Stomach (tissue), 4 donors: ENCODE measurements at regions not wholly inside any gene's neighbourhood (a gene's known extent, or its start where the extent isn't known, plus 50 kb on each side); places are given as distances from the start of the nearest gene placed in this dataset.

Experiments
- EP300 ChIP-seq: sonication (generic); formaldehyde crosslinking; IDR thresholded peaks from one replicate; pipeline ENCODE4 v1.6.1; 2017; ENCODE audit warnings: antibody characterized with exemption
- POLR2A ChIP-seq, 4 donors: fragments of 450-650 bp; IDR thresholded peaks; one replicate each; pipeline ENCODE4 v1.6.1; 2016; ENCODE audit warnings: antibody characterized with exemption in 4 of 4, control low read depth in 2 of 4, mild to moderate bottlenecking in 1 of 4, moderate library complexity in 1 of 4

DNA sequence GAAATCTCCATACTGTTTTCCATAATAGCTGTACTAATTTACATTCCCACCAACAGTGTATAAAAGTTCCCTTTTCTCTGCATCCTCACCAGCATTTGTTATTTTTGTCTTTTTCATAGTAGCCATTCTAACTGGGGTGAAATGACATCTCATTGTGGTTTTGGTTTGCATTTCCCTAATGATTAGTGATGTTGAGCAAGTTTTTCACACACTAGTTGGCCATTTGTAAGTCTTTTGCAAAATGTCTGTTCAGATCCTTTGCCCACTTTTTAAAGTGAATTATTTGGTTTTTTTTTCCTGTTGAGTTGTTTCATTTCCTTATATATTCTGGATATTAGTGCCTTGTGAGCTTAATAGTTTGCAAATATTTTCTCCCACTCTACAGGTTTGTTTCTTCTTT, 101.0 kb upstream of the NFE2L3 start:
- TF ChIP-seq EP300: no peak
- no peak for TF ChIP-seq POLR2A (IDR thresholded peaks at IDR 0.05)
